Panc1 (cell line): ENCODE measurements at regions not wholly inside any gene's neighbourhood (a gene's known extent, or its start where the extent isn't known, plus 50 kb on each side); places are given as distances from the start of the nearest gene placed in this dataset.

Experiments
- CTCF ChIP-seq: fragments of 450-650 bp; IDR thresholded peaks from 2 replicates; pipeline ENCODE4 v1.5.1; 2017; ENCODE audit warnings: mild to moderate bottlenecking
- POLR2AphosphoS5 ChIP-seq: IDR thresholded peaks from 2 replicates; pipeline ENCODE4 v1.6.1; 2012; ENCODE audit warnings: mild to moderate bottlenecking, low read depth, low read length, moderate library complexity
- REST ChIP-seq, 2 experiments: IDR thresholded peaks; 2 replicates each; pipeline ENCODE4 v1.6.1; 2011 to 2012; ENCODE audit warnings: low read depth in 2 of 2, control low read depth in 1 of 2, low read length in 1 of 2, mild to moderate bottlenecking in 1 of 2, moderate library complexity in 1 of 2; ENCODE audit not compliant: insufficient read depth in 1 of 2
- TCF7L2 ChIP-seq: IDR thresholded peaks from 2 replicates; pipeline ENCODE4 v1.6.1; 2011; ENCODE audit warnings: mild to moderate bottlenecking, low read depth, low read length, inconsistent platforms

GRCh38 chr4:173461170-173461569 lies 62.3 kb upstream of the SCRG1 start:
- TF ChIP-seq CTCF (no peak), TCF7L2 (no peak), REST (IDR thresholded peaks at IDR 0.05; ENCODE audit: insufficient read depth in 1 of 2, low read depth in 2 of 2, low read length in 1 of 2) (no peak), POLR2AphosphoS5 (no peak)
